C4-2B (cell line): ENCODE measurements at regions not wholly inside any gene's neighbourhood (a gene's known extent, or its start where the extent isn't known, plus 50 kb on each side); places are given as distances from the start of the nearest gene placed in this dataset.

Experiments used
- H3K27ac ChIP-seq: fragments of 450-650 bp; 2 replicates; pipeline ENCODE4 v1.5.1; 2017
- ZFX ChIP-seq: fragments of 450-650 bp; IDR thresholded peaks from 2 replicates; pipeline ENCODE4 v1.6.1; 2017
- TF ChIP-seq, protein P1 (sequence below): fragments of 450-650 bp; conservative IDR thresholded peaks from 2 replicates; pipeline ENCODE4 v1.5.1; 2017; ENCODE audit warnings: mild to moderate bottlenecking

- TF ChIP-seq, protein P1, sequence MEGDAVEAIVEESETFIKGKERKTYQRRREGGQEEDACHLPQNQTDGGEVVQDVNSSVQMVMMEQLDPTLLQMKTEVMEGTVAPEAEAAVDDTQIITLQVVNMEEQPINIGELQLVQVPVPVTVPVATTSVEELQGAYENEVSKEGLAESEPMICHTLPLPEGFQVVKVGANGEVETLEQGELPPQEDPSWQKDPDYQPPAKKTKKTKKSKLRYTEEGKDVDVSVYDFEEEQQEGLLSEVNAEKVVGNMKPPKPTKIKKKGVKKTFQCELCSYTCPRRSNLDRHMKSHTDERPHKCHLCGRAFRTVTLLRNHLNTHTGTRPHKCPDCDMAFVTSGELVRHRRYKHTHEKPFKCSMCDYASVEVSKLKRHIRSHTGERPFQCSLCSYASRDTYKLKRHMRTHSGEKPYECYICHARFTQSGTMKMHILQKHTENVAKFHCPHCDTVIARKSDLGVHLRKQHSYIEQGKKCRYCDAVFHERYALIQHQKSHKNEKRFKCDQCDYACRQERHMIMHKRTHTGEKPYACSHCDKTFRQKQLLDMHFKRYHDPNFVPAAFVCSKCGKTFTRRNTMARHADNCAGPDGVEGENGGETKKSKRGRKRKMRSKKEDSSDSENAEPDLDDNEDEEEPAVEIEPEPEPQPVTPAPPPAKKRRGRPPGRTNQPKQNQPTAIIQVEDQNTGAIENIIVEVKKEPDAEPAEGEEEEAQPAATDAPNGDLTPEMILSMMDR = no peak
- no peak for TF ChIP-seq ZFX
- no peak overlapping the region for H3K27ac ChIP-seq
Measured at GRCh38 chr16:56140645-56141044, 50.6 kb upstream of the GNAO1 start.

- TF ChIP-seq, protein P1 = no peak
- TF ChIP-seq ZFX = no peak
- H3K27ac ChIP-seq = no peak overlapping the region
Measured at GRCh38 chr16:56137269-56137668, 54.0 kb upstream of the GNAO1 start.

- TF ChIP-seq ZFX = no peak
- TF ChIP-seq, protein P1 = no peak
- H3K27ac ChIP-seq = no peak overlapping the region
Measured at GRCh38 chr16:56136256-56136655, 55.0 kb upstream of the GNAO1 start.

DNA sequence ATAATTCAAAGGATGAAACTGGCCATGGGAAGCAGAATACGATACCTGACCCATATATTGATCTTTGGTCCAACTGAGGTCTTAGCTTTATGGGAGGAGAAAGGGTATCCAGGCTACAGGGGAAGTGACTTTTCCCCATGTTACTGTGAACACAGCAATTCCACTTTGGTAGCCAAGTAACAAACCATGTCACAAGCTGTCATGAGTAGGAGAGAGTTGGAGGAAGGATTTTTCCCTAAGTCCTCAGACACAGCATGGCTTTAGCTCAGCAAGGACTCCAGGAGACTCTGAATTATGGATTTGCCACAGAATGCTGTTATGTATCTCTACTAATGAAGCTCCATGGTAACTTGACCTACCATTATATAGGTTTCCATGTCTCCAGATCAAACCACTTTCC lies 56.5 kb upstream of the GNAO1 start:
- H3K27ac ChIP-seq = no peak overlapping the region
- TF ChIP-seq, protein P1 = no peak
- TF ChIP-seq ZFX = no peak

- TF ChIP-seq, protein P1 = no peak
- TF ChIP-seq ZFX = no peak
- no peak overlapping the region for H3K27ac ChIP-seq
Measured at GRCh38 chr16:56125922-56126321, 65.4 kb upstream of the GNAO1 start.

DNA sequence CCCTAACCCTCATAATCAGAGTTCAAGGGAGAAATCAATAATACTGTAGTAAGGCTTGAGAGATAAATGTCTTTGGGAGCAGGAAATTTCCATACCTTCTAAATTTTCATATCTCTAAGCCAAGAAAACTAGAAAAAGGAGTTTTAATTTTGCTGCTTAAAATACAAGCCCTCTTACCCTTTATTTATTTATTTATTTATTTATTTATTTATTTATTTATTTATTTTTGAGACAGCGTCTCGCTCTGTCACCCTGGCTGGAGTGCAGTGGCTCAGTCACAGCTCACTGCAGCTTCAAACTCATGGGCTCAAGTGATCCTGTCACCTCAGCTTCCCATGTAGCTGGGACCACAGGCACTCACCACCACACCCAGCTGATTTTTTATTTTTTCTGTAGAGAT lies 69.0 kb upstream of the GNAO1 start:
- no peak for TF ChIP-seq ZFX
- TF ChIP-seq, protein P1 = no peak
- no peak overlapping the region for H3K27ac ChIP-seq

GRCh38 chr16:56121156-56121500 lies 70.2 kb upstream of the GNAO1 start:
- no peak overlapping the region for H3K27ac ChIP-seq
- no peak for TF ChIP-seq ZFX
- TF ChIP-seq, protein P1 = no peak
